Neural progenitor cell (in vitro differentiated cells): ENCODE measurements at regions not wholly inside any gene's neighbourhood (a gene's known extent, or its start where the extent isn't known, plus 50 kb on each side); places are given as distances from the start of the nearest gene placed in this dataset.

Source experiments
- DNase-seq: peaks from one replicate; pipeline ENCODE4 v3.0.0-alpha.2; 2016; ENCODE audit warnings: low spot score
- H2AFZ ChIP-seq: fragments of 200-600 bp; sonication (generic); replicated peaks from 2 replicates; pipeline ENCODE4 v1.6.1; 2016; ENCODE audit warnings: antibody characterized with exemption
- H3F3A ChIP-seq: fragments of 200-600 bp; sonication (generic); 2 replicates; pipeline ENCODE4 v1.6.1; 2016; ENCODE audit warnings: antibody characterized with exemption, low read depth
- H3K27ac ChIP-seq: fragments of 200-600 bp; sonication (generic); 2 replicates; pipeline ENCODE4 v1.5.1; 2016; ENCODE audit warnings: mild to moderate bottlenecking
- H3K27me3 ChIP-seq: fragments of 200-600 bp; sonication (generic); 2 replicates; pipeline ENCODE4 v1.6.1; 2016; ENCODE audit warnings: mild to moderate bottlenecking, moderate library complexity
- H3K36me3 ChIP-seq: fragments of 200-600 bp; sonication (generic); 2 replicates; pipeline ENCODE4 v1.5.1; 2016
- H3K4me1 ChIP-seq: fragments of 200-600 bp; sonication (generic); 2 replicates; pipeline ENCODE4 v1.6.1; 2016; ENCODE audit warnings: mixed run types
- H3K4me2 ChIP-seq: fragments of 200-600 bp; sonication (generic); 2 replicates; pipeline ENCODE4 v1.6.1; 2016
- H3K4me3 ChIP-seq: fragments of 200-600 bp; sonication (generic); 2 replicates; pipeline ENCODE4 v1.5.1; 2016
- H3K79me2 ChIP-seq: fragments of 200-600 bp; sonication (generic); 2 replicates; pipeline ENCODE4 v1.6.1; 2016; ENCODE audit warnings: low read depth
- H3K9ac ChIP-seq: fragments of 200-600 bp; sonication (generic); 2 replicates; pipeline ENCODE4 v1.6.1; 2016
- H3K9me3 ChIP-seq: fragments of 200-600 bp; sonication (generic); 2 replicates; pipeline ENCODE4 v1.5.1; 2016; ENCODE audit warnings: low read depth
- H4K20me1 ChIP-seq: fragments of 200-600 bp; sonication (generic); 2 replicates; pipeline ENCODE4 v1.6.1; 2016; ENCODE audit warnings: low read depth
- H3K27ac Mint-ChIP-seq: 3 replicates; pipeline ENCODE4 v1.8.0; 2021; ENCODE audit warnings: mixed read lengths
- H3K27me3 Mint-ChIP-seq: 2 replicates; pipeline ENCODE4 v1.8.0; 2022; ENCODE audit warnings: low read depth, mild to moderate bottlenecking, inconsistent platforms, moderate library complexity, mixed read lengths; ENCODE audit not compliant: insufficient read depth
- H3K36me3 Mint-ChIP-seq: 3 replicates; pipeline ENCODE4 v1.8.0; 2021; ENCODE audit warnings: mixed read lengths
- H3K4me1 Mint-ChIP-seq: 3 replicates; pipeline ENCODE4 v1.8.0; 2021; ENCODE audit warnings: mixed read lengths
- H3K4me3 Mint-ChIP-seq: 3 replicates; pipeline ENCODE4 v1.8.0; 2021; ENCODE audit warnings: mild to moderate bottlenecking, moderate library complexity, mixed read lengths
- H3K9me3 Mint-ChIP-seq: 3 replicates; pipeline ENCODE4 v1.8.0; 2020; ENCODE audit warnings: mixed read lengths
- EZH2 ChIP-seq: fragments of 200-600 bp; sonication (generic); IDR thresholded peaks from 2 replicates; pipeline ENCODE4 v1.6.1; 2017; ENCODE audit warnings: antibody characterized with exemption, mild to moderate bottlenecking, moderate library complexity
- EZH2phosphoT487 ChIP-seq: fragments of 200-600 bp; sonication (generic); IDR thresholded peaks from 2 replicates; pipeline ENCODE4 v1.6.1; 2017; ENCODE audit warnings: antibody characterized with exemption
- TF ChIP-seq, protein P1 (sequence below): fragments of 200-600 bp; sonication (generic); IDR thresholded peaks from 2 replicates; pipeline ENCODE4 v1.5.1; 2017; ENCODE audit warnings: antibody characterized with exemption, mild to moderate bottlenecking

DNA sequence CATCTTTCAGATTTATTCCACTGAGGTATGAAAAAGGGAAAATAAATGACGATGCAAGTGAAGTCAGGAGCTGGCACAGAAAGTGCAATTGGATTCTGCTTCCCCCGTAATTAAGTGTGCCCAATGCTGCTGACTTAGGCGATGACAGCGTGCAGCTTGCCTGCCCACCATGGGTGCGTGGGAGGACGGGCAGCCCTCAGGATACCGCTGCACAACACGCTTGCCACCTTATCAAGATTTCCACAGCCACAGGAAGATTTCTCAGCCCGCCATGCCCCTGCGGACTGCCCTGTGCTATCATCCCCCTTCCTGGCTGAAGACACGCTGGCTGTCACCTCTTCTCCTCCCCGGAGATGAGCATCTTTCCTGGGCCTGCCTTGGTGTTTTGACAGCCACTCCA lies 103.3 kb upstream of the BACH2 start:
- Mint-ChIP-seq H3K36me3 (no peaks in the 10 kb centered on the region), H3K4me1 (peaks cover 29% of the 10 kb centered on the region), H3K27me3 (peaks cover 10% of the 10 kb centered on the region), H3K9me3 (no peaks in the 10 kb centered on the region), H3K4me3 (no peak overlapping the region), H3K27ac (no peak overlapping the region)
- H3K27ac ChIP-seq = no peak overlapping the region
- no peak overlapping the region for H3K4me3 ChIP-seq
- no peaks in the 10 kb centered on the region for H3F3A ChIP-seq
- H3K9me3 ChIP-seq = no peaks in the 10 kb centered on the region
- no peaks in the 10 kb centered on the region for H4K20me1 ChIP-seq
- TF ChIP-seq, protein P1, sequence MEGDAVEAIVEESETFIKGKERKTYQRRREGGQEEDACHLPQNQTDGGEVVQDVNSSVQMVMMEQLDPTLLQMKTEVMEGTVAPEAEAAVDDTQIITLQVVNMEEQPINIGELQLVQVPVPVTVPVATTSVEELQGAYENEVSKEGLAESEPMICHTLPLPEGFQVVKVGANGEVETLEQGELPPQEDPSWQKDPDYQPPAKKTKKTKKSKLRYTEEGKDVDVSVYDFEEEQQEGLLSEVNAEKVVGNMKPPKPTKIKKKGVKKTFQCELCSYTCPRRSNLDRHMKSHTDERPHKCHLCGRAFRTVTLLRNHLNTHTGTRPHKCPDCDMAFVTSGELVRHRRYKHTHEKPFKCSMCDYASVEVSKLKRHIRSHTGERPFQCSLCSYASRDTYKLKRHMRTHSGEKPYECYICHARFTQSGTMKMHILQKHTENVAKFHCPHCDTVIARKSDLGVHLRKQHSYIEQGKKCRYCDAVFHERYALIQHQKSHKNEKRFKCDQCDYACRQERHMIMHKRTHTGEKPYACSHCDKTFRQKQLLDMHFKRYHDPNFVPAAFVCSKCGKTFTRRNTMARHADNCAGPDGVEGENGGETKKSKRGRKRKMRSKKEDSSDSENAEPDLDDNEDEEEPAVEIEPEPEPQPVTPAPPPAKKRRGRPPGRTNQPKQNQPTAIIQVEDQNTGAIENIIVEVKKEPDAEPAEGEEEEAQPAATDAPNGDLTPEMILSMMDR = no peak
- TF ChIP-seq EZH2 = no peak
- TF ChIP-seq EZH2phosphoT487 = no peak
- H3K79me2 ChIP-seq = no peaks in the 10 kb centered on the region
- no peaks in the 10 kb centered on the region for H3K36me3 ChIP-seq
- no peak overlapping the region for H3K4me2 ChIP-seq
- no peak overlapping the region for H3K9ac ChIP-seq
- H3K27me3 ChIP-seq = no peaks in the 10 kb centered on the region
- H3K4me1 ChIP-seq = peaks cover 17% of the 10 kb centered on the region
- H2AFZ ChIP-seq = no peak overlapping the region
- DNase-seq = no peak

DNA sequence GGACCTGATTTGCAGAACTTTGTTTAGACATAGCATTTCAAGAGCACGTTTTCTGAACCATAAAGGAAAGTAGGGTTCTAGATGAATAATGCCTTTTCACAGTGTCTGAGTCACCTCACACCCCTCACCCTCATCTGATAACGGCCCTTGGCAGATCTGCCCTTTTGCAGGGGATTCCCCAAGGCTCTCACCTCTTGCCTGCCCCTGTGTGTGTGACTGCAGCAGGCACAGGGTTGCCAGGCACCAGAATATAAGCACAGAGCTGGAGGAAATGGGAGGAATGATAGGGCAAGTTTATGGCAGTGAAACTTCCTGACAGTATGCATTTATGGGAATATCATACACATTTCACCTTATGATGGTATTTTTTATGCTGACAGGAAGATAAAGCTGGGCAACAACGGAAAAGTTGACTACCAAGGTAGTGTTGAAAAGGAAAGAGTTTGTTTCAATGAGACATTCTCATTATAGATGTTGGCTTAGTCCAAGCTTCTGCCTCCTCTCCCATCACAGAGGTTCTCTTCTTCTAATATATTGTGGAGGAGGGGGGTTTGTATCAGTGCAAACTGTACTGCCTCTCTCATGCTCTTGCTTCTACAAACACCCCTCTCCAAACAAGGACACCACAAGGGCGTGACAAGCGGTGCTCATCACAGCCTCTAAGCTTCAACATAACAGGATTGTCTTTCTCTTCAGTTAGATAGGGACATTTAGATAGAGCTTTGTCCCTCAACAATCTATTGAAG lies 101.5 kb upstream of the BACH2 start:
- H3K4me1 ChIP-seq = no peaks in the 10 kb centered on the region
- no peak overlapping the region for H3K4me3 Mint-ChIP-seq
- H3K27me3 ChIP-seq = no peaks in the 10 kb centered on the region
- H3K9ac ChIP-seq = no peak overlapping the region
- H3K27me3 Mint-ChIP-seq = peaks cover 6% of the 10 kb centered on the region
- no peak overlapping the region for H2AFZ ChIP-seq
- H3F3A ChIP-seq = no peaks in the 10 kb centered on the region
- H3K4me2 ChIP-seq = no peak overlapping the region
- no peaks in the 10 kb centered on the region for H4K20me1 ChIP-seq
- H3K4me1 Mint-ChIP-seq = peaks cover 21% of the 10 kb centered on the region
- no peak overlapping the region for H3K27ac ChIP-seq
- no peak overlapping the region for H3K4me3 ChIP-seq
- H3K36me3 ChIP-seq = no peaks in the 10 kb centered on the region
- no peaks in the 10 kb centered on the region for H3K9me3 Mint-ChIP-seq
- H3K9me3 ChIP-seq = no peaks in the 10 kb centered on the region
- no peaks in the 10 kb centered on the region for H3K79me2 ChIP-seq
- TF ChIP-seq EZH2phosphoT487 (no peak), EZH2 (no peak)
- TF ChIP-seq, protein P1 = no peak
- DNase-seq = no peak
- peak overlapping the region; percentile 21 for H3K27ac Mint-ChIP-seq
- H3K36me3 Mint-ChIP-seq = no peaks in the 10 kb centered on the region

DNA sequence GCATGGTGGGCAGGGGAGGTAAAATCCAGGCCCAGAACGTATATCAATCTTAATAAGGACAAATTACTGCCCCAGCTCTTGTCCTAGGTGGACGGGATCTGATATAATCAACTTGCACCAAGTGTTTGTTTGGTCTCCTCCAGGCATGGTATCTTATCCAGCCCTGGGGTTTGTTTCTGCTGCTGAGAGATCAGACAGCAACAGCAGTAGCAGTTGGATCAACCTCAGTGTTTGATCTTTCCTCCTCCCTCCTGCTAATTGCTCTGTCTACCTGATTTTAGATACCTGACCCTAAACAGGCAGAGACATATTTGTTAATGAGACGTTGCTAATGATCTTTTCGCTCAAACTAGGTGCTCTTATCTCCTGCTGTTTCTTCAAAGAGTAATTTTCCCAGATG lies 100.4 kb upstream of the BACH2 start:
- Histone ChIP-seq H2AFZ (no peak overlapping the region), H3F3A (no peaks in the 10 kb centered on the region), H4K20me1 (no peaks in the 10 kb centered on the region), H3K4me1 (no peaks in the 10 kb centered on the region), H3K79me2 (no peaks in the 10 kb centered on the region), H3K4me2 (no peak overlapping the region), H3K36me3 (no peaks in the 10 kb centered on the region), H3K4me3 (no peak overlapping the region), H3K27ac (no peak overlapping the region), H3K9ac (no peak overlapping the region), H3K27me3 (no peaks in the 10 kb centered on the region), H3K9me3 (no peaks in the 10 kb centered on the region)
- TF ChIP-seq, protein P1 = no peak
- TF ChIP-seq EZH2 (no peak), EZH2phosphoT487 (no peak)
- no peaks in the 10 kb centered on the region for H3K36me3 Mint-ChIP-seq
- H3K9me3 Mint-ChIP-seq = no peaks in the 10 kb centered on the region
- no peak for DNase-seq
- H3K4me3 Mint-ChIP-seq = no peak overlapping the region
- H3K4me1 Mint-ChIP-seq = peaks cover 22% of the 10 kb centered on the region
- H3K27me3 Mint-ChIP-seq = peaks cover 10% of the 10 kb centered on the region
- H3K27ac Mint-ChIP-seq = no peak overlapping the region
